Tibial artery (tissue), 4 donors: ENCODE measurements at regions not wholly inside any gene's neighbourhood (a gene's known extent, or its start where the extent isn't known, plus 50 kb on each side); places are given as distances from the start of the nearest gene placed in this dataset.

Experiments
- DNase-seq, 2 donors: peaks; one replicate each; pipeline ENCODE4 v3.0.0-alpha.2; 2019
- H3K27ac ChIP-seq, 2 donors: fragments of 200-600 bp; sonication (generic) in 1 of 2; 1 replicate in 1 of 2; 2 replicates in 1 of 2; pipeline ENCODE4 v1.5.1; 2018 to 2019; ENCODE audit warnings: mild to moderate bottlenecking in 1 of 2
- H3K27me3 ChIP-seq, 2 donors: fragments of 200-600 bp; sonication (generic) in 1 of 2; one replicate each; pipeline versions ENCODE4 v1.5.1 to v1.6.0; 2016 to 2019
- H3K36me3 ChIP-seq, 3 donors: fragments of 200-600 bp; sonication (generic) in 2 of 3; one replicate each; pipeline ENCODE4 v1.5.1; 2016 to 2019; ENCODE audit warnings: mild to moderate bottlenecking in 2 of 3
- H3K4me1 ChIP-seq, 4 donors: fragments of 200-600 bp; sonication (generic) in 2 of 4; 1 replicate in 3 of 4; 2 replicates in 1 of 4; pipeline ENCODE4 v1.5.1; 2016 to 2019
- H3K4me3 ChIP-seq, 2 donors: fragments of 200-600 bp; sonication (generic) in 1 of 2; 1 replicate in 1 of 2; 2 replicates in 1 of 2; pipeline ENCODE4 v1.5.1; 2018 to 2019; ENCODE audit warnings: mild to moderate bottlenecking in 2 of 2
- H3K9me3 ChIP-seq, 3 donors: fragments of 200-600 bp; sonication (generic) in 1 of 3; one replicate each; pipeline ENCODE4 v1.5.1; 2016 to 2019
- CTCF ChIP-seq, 2 experiments: fragments of 200-600 bp in 1 of 2; fragments of 450-650 bp in 1 of 2; IDR thresholded peaks; one replicate each; pipeline ENCODE4 v1.5.1; 2017 to 2019; ENCODE audit warnings: antibody characterized with exemption in 2 of 2, mild to moderate bottlenecking in 1 of 2, moderate library complexity in 1 of 2
- intact Hi-C: fragments of 100-400 bp; cut with DNase I; formaldehyde crosslinking; loops from one replicate; pipeline ENCODE4 v1.15.0; 2023; ENCODE audit warnings: low total_unique reads

GRCh38 chr12:91896286-91897024 lies 249.2 kb downstream of the BTG1 start:
- H3K27me3 ChIP-seq, result no peaks in the 10 kb centered on the region
- H3K9me3 ChIP-seq, result no peaks in the 10 kb centered on the region
- H3K27ac ChIP-seq, result no peak overlapping the region
- intact Hi-C loops, result no loop called here
- H3K4me1 ChIP-seq, result peaks cover 0 to 10% (median 8%) of the 10 kb centered on the region in 4 donors
- no peak for TF ChIP-seq CTCF (IDR thresholded peaks at IDR 0.05)
- H3K36me3 ChIP-seq, result no peaks in the 10 kb centered on the region
- DNase-seq, result peak; percentile 51 to 66
- no peak overlapping the region for H3K4me3 ChIP-seq

GRCh38 chr12:91894911-91895310 lies 250.7 kb downstream of the BTG1 start:
- no peak for TF ChIP-seq CTCF (IDR thresholded peaks at IDR 0.05)

GRCh38 chr12:91893476-91893875 lies 252.2 kb downstream of the BTG1 start:
- Histone ChIP-seq H3K9me3 (no peaks in the 10 kb centered on the region), H3K4me3 (no peak overlapping the region), H3K36me3 (no peaks in the 10 kb centered on the region), H3K27me3 (no peaks in the 10 kb centered on the region), H3K4me1 (peaks cover 0 to 10% (median 8%) of the 10 kb centered on the region in 4 donors), H3K27ac (no peak overlapping the region)
- intact Hi-C loops, result no loop called here
- DNase-seq, result no peak
- TF ChIP-seq CTCF (IDR thresholded peaks at IDR 0.05), result no peak

More at GRCh38 chr12:91894911-91895310, 250.7 kb downstream of the BTG1 start:
- no peak for DNase-seq
- intact Hi-C loops, result no loop called here
- Histone ChIP-seq H3K36me3 (no peaks in the 10 kb centered on the region), H3K27me3 (no peaks in the 10 kb centered on the region), H3K27ac (no peak overlapping the region), H3K4me3 (no peak overlapping the region), H3K4me1 (peaks cover 0 to 10% (median 8%) of the 10 kb centered on the region in 4 donors), H3K9me3 (no peaks in the 10 kb centered on the region)

GRCh38 chr12:91892081-91892855 lies 253.4 kb downstream of the BTG1 start:
- Histone ChIP-seq H3K9me3 (no peaks in the 10 kb centered on the region), H3K27ac (no peak overlapping the region), H3K4me3 (no peak overlapping the region), H3K36me3 (no peaks in the 10 kb centered on the region), H3K27me3 (no peaks in the 10 kb centered on the region), H3K4me1 (peaks cover 0 to 10% (median 8%) of the 10 kb centered on the region in 4 donors)
- DNase-seq, result no peak
- no peak for TF ChIP-seq CTCF (IDR thresholded peaks at IDR 0.05)
- intact Hi-C loops, result no loop called here

GRCh38 chr12:91890742-91891141 lies 254.9 kb downstream of the BTG1 start:
- Histone ChIP-seq H3K4me1 (no peaks in the 10 kb centered on the region), H3K36me3 (no peaks in the 10 kb centered on the region), H3K27ac (no peak overlapping the region), H3K27me3 (no peaks in the 10 kb centered on the region), H3K9me3 (no peaks in the 10 kb centered on the region), H3K4me3 (no peak overlapping the region)
- TF ChIP-seq CTCF (IDR thresholded peaks at IDR 0.05), result no peak
- no peak for DNase-seq
- intact Hi-C loops, result no loop called here
